Muscle of back (tissue), 3 donors: ENCODE measurements at regions not wholly inside any gene's neighbourhood (a gene's known extent, or its start where the extent isn't known, plus 50 kb on each side); places are given as distances from the start of the nearest gene placed in this dataset.
"Not testable (repeated sequence)": the region's sequence is repeated elsewhere in the genome, so short reads cannot be mapped to it uniquely, and the experiment has no call there.

ENCODE experiments used
- DNase-seq, 3 donors: peaks; one replicate each; pipeline versions ENCODE4 v3.0.0 to v3.0.0-alpha.2; 2013

DNA sequence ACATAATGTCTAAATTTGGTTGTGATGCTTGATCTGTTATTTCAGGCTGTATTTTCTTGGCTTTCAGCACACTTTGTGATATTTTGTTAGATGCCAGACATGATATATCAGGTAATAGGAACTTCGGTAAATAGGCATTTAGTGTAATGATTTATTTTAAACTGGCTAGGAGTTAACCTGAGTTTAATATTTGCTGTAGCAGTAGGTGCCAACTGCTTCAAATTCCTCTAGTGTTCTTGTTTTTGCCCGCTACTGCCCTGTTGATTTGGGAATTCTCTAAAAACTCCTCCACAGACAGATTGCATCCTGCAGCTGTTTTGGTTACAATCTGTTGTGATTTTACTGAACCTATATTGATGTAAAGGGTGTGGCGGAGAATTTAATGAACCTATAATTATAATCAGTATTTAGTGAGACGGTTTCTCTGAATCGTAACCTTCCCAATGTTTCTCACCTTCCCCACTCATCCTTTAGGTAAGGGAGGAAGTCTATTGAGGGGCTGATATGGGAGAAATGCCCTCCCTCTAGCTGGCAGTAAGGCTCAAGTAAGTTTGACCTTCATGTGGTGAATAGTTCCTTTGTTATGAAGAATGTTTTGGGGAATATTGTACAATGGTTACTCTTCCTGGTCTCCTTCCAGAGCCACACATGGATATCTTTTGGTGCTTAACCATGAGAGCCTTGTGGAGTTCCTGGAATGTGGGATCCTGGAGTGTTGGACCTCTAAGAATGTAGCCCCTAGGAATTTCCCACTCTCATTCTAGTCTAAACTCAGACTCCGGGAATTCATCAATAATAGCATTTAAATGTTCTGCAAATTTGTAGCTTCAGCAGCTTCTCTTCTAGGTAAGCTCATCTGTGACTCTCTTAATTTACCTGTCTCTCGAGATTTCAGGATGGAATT, 634.1 kb downstream of the FSCB start:
- no peak for DNase-seq

- DNase-seq: no peak
These were observed 634.9 kb downstream of the FSCB start for GRCh38 chr14:43872222-43872621.

DNA sequence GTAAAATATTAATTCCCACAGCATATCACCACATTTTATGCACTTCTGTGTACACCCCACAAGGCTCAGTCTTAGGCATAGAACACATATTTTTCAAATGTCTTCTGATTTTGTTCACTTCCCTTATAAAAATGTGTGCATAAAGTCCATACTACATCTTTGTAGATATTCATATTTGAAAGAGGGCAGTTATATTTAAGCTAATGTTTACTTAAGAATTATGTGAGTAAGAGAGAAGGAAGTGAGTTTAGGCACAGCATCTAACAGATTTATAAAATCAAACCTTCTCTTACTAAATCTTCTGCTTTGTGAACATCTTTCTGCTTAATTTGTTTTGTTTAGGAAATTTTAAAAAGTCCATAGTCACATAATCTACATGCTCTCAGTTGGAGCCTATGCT, 648.1 kb downstream of the FSCB start:
- DNase-seq: no peak

DNA sequence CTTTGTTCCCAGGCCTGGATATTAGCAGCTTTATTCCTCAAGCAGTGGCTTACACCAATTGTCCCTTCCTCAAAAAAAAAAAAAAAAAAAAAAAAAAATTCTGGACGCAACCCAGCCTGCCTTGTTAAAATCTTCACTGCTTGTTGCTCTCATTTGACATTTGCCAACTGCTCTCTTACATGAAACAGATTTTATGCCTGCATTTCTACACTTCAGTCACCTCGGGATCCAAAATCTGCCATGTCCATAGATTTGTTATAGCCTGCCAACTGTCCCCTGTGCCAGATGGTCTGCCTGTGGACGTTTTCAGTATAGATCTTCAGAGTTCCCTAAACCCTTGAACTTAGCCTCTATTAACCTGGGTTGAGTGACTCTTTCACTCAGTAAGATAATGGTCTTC, 651.5 kb downstream of the FSCB start:
- peak in 1 of 3 donors; percentile 7 for DNase-seq

- DNase-seq: no peak
These were observed 653.5 kb downstream of the FSCB start for GRCh38 chr14:43853541-43853940.

DNA sequence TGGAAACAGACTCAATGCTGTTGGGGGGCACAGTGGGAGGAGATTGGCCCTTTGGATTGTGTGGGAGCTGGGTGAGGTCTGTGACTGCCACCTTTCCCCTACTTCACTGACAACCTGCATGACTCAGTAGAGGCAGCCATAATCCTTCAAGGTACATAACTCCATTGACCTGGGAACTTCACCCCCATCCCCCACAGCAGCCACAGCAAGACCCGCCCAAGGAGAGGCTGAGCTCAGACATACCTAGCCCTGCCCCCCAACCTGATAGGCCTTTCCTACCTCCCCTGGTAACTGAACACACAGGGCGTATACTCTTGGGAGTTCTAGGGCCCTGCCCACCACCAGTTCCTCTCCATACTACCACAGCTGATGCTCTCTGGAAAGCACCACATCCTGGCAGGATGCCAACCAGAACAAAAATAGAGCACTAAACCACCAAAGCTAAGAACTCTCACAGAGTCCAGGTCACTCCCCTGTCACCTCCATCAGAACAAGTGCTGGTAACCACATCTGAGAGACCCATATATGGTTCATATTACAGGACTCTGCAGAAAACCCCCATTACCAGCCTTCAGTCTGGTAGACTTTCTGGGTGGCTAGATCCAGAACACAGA, 703.9 kb downstream of the FSCB start:
- no peak for DNase-seq

GRCh38 chr14:43795600-43796228, 711.4 kb downstream of the FSCB start:
- DNase-seq: peak in 1 of 3 donors; percentile 29

GRCh38 chr14:43793579-43793978, 713.5 kb downstream of the FSCB start:
- DNase-seq: no peak

- no peak for DNase-seq
These were observed 714.1 kb downstream of the FSCB start for GRCh38 chr14:43792980-43793379.

- no peak for DNase-seq
These were observed 716.4 kb downstream of the FSCB start for GRCh38 chr14:43790681-43791080.

- no peak for DNase-seq
These were observed 717.6 kb downstream of the FSCB start for GRCh38 chr14:43789458-43789857.

DNA sequence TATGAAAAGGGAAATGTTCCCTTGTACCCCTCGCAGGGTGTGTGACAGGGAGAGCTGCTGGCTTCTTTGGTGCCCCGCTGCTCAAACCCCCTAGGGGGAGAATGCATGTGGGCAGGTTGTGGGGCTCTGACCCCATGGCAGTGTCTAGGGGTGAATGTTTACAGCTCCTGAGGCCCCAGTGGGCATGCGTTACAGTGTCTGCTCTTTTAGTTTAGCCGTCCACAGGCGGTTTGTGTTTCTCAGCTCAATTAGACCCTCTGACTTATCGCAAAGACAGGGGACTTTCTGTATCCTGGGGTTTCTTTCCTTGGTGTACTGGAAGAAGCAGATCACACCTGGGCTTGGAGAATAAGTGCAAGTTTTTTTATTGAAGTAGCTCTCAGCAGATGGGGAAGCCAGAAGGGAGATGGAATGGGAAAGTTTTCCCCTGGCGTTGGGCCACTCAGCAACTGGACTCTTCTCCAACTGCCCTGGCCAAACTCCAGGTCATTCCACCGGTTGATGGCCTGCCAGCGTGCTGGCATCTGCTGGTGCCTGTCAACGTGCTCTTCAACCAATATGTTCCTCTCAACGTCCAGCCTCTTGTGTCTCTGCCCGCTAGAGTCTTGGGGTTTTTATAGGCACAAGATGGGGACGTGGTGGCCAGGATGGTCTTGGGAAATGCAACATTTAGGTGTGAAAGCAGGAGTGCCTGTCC, 720.9 kb downstream of the FSCB start:
- peak; percentile 52 to 62 (median 56) for DNase-seq

DNA sequence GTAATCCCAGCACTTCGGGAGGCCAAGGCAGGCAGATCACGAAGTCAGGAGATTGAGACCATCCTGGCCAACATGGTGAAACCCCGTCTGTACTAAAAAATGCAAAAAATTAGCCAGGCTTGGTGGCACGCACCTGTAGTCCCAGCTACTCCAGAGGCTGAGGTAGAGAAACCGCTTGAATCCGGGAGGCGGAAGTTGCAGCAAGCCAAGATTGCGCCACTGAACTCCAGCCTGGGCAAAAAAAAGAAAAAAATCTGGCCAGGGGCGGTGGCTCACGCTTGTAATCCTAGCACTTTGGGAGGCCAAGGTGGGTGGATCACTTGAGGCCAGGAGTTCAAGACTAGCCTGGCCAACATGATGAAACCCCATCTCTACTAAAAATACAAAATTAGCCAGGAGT, 722.7 kb downstream of the FSCB start:
- DNase-seq: not testable (repeated sequence)

GRCh38 chr14:43778937-43779639, 728.0 kb downstream of the FSCB start:
- no peak for DNase-seq

DNA sequence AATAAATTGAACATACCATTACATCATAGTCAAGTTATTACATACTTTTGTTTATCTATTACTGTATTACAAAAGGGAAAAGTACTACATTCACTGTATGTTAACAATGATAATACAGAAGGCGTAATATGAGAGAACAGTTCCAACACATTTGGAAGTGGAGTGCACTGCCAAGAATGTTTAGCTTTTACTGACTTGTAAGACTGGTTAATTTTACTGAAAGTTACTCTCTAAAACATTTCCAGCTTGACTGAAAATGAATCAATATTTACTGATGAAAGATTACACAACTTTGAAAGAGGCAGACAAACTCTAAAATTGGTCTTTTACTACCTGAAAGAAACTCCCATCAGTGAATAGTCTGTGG, 728.5 kb downstream of the FSCB start:
- DNase-seq: peak in 2 of 3 donors; percentile 11 to 33

- DNase-seq: no peak
These were observed 741.6 kb downstream of the FSCB start for GRCh38 chr14:43765474-43765873.

GRCh38 chr14:43764433-43764832, 742.6 kb downstream of the FSCB start:
- DNase-seq: no peak

DNA sequence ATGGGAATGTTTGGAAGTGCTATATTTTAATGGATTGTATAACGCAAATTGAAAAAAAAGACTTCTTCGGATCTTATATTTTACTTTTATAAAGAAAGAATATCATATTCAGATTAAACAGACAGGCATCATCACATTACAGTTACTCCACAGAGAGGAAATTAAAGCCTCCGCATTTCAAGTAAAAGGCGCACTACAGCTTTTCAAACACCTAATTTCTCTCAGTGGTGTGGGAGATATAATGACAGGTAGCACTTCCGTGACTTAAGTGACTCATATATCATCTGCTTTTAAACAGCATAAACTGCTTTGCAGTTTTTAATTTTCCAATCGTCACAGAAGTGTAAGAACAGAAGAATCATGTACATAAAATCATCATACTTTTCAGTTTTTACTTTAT, 751.4 kb downstream of the FSCB start:
- no peak for DNase-seq

- no peak for DNase-seq
These were observed 752.2 kb downstream of the FSCB start for GRCh38 chr14:43754838-43755237.

DNA sequence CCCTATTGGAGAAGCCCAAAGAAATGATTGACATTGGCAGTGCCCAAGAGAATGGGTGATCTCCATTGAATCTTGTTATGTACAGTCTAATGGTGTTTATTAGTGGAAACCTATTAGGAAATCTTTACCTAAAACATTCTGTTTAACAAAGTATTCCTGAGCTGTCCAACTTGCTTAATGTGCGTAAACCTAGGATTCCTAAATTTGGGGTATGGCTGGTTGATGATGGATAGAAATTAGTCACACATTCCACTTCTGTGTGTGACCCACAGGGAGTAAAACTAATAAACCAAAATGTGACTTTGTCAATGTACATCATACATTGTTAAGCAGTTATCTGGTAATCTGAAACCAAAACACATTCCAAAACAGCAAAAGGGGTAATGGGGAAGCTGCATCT, 761.3 kb downstream of the FSCB start:
- DNase-seq: no peak

GRCh38 chr14:43735932-43736331, 771.2 kb downstream of the FSCB start:
- DNase-seq: no peak

DNA sequence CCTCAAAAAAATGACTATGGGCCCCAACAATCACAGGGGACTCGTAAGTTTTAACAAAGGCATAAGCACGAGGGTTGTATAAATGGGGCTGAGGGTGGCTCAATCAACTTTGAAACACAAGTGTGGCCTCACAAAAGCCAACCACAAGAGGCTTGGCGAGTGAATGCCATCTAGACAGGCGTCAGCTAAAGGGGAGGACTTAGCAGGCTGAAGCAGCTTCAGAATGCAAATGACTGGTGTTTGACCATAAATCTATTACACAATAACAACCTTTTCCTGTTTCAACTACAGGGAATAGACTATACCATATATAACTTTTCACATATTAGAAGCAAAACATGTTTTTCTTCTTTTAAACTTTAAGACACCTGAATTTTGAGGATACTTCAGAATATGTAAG, 777.9 kb downstream of the FSCB start:
- DNase-seq: no peak
